Omental fat pad (tissue), 3 donors: ENCODE measurements at regions not wholly inside any gene's neighbourhood (a gene's known extent, or its start where the extent isn't known, plus 50 kb on each side); places are given as distances from the start of the nearest gene placed in this dataset.

Experiments
- ATAC-seq: fragments of 150-250 bp; one replicate; pipeline ENCODE4 v1.9.1; 2016; ENCODE audit warnings: mild to moderate bottlenecking, moderate library complexity; ENCODE audit not compliant: low FRiP score
- DNase-seq: peaks from one replicate; pipeline ENCODE4 v3.0.0-alpha.2; 2019; ENCODE audit warnings: low spot score
- CTCF ChIP-seq, 3 donors: fragments of 450-650 bp; IDR thresholded peaks; one replicate each; pipeline ENCODE4 v1.5.1; 2016 to 2017; ENCODE audit warnings: antibody characterized with exemption in 3 of 3, mild to moderate bottlenecking in 3 of 3, moderate library complexity in 2 of 3

- no peak for TF ChIP-seq CTCF (IDR thresholded peaks at IDR 0.05)
- DNase-seq (no peak), ATAC-seq (no peak)
These were observed 144.4 kb upstream of the IGF1R start for GRCh38 chr15:98503970-98504369.

- no peak for ATAC-seq
- TF ChIP-seq CTCF (IDR thresholded peaks at IDR 0.05), result no peak
- no peak for DNase-seq
These were observed 143.3 kb upstream of the IGF1R start for GRCh38 chr15:98504998-98505397.

- ATAC-seq (no peak), DNase-seq (no peak)
- no peak for TF ChIP-seq CTCF (IDR thresholded peaks at IDR 0.05)
These were observed 142.7 kb upstream of the IGF1R start for GRCh38 chr15:98505611-98506031.

- TF ChIP-seq CTCF (IDR thresholded peaks at IDR 0.05), result no peak
- no peak for ATAC-seq
- no peak for DNase-seq
These were observed 142.2 kb upstream of the IGF1R start for GRCh38 chr15:98506172-98506571.

- peak; percentile 19 for ATAC-seq
- no peak for DNase-seq
These were observed 141.6 kb upstream of the IGF1R start for GRCh38 chr15:98506711-98507110.

GRCh38 chr15:98513428-98513986 is 134.8 kb upstream of the IGF1R start:
- TF ChIP-seq CTCF (IDR thresholded peaks at IDR 0.05), result no peak
- ATAC-seq (no peak), DNase-seq (no peak)

More at GRCh38 chr15:98506711-98507110, 141.6 kb upstream of the IGF1R start:
- TF ChIP-seq CTCF (IDR thresholded peaks at IDR 0.05), result no peak

- TF ChIP-seq CTCF (IDR thresholded peaks at IDR 0.05), result no peak
- no peak for DNase-seq
- no peak for ATAC-seq
These were observed 134.2 kb upstream of the IGF1R start for GRCh38 chr15:98514034-98514622.
